Left ventricle myocardium superior (tissue), 1 donor: ENCODE measurements at regions not wholly inside any gene's neighbourhood (a gene's known extent, or its start where the extent isn't known, plus 50 kb on each side); places are given as distances from the start of the nearest gene placed in this dataset.
"Not testable (repeated sequence)": the region's sequence is repeated elsewhere in the genome, so short reads cannot be mapped to it uniquely, and the experiment has no call there.

Experiments
- ATAC-seq: fragments of 200-7000 bp; cut with Tn5 transposase; one replicate; pipeline ENCODE4 v1.9.1; 2020; ENCODE audit warnings: mild to moderate bottlenecking, moderate library complexity
- DNase-seq: peaks from one replicate; pipeline ENCODE4 v3.0.0-alpha.2; 2020
- intact Hi-C: fragments of 100-400 bp; cut with micrococcal nuclease; formaldehyde crosslinking; loops from one replicate; pipeline ENCODE4 v1.11.0; 2022
- donor health status: DM: no; HTN: yes; CAD: no; lungs with severe emphysema.

DNA sequence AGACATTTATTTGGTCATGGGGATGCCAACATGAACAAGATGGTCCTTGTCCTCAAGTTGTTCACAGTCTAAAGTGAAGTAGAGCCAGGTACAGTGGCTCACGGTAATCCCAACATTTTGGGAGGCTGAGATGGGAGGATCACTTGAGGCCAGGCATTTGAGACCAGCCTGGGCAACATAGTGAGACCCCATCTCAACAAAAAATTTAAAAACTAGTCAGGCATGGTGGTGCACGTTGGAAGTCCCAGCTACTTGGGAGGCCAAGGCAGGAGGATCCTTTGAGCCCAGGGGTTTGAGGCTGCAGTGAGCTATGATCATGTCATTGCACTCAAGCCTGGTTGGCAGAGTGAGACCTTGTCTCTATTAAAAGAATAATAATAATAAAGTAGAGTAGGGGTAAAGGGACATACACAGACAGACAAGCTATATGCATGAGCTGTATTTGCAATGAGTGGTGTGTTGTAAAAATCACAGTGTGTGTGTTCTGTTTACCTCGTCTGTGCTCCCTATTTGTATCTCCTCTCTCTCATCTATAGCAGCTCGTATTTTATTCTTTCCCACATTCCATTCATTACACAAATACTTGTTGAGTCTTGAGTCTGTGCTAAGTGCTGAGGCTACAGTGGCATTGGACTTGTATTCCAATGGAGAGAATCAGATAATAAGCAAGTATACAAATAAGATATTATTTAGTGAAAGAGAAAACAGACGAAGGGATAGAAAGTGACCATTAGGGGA is 73.9 kb upstream of the DHX40 start:
- intact Hi-C loops: no loop called here
- DNase-seq (no peak), ATAC-seq (no peak)

DNA sequence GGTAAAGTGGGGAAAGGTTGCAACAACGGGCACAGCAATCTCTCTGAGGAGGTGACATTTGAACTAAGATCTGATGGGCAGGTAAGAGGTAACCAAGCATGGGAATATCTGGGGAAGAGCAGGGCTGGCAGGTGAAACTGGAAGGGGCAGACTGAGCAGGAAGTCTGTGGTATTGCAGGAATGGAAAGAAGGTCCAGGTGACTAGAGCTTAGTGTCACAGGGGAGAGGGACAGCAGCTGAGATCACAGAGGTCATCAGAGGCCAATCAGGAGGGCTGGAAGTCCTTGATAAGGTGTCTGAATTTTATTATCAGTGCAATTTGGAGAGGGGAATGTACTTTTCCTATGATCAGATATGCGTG is 73.3 kb upstream of the DHX40 start:
- ATAC-seq (no peak), DNase-seq (no peak)
- intact Hi-C loops: no loop called here

DNA sequence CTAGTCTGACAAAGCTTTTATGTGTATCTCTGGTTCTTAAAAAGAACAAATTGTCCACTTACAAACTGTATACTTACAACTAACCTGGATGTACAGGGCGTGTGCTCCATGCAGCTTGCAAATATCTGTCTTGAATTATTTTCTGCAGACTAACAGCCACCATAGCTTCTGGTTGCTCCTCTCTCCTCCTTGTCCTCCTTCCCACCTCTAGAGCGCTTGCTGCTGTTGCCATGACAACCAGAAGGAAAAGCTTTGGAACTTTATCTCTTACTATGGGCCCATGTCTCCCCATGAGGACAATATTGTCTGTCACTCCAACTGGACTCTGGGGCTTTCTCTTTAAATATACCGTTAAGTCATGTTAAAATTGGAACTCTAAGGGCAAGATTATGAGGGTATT is 71.5 kb upstream of the DHX40 start:
- no peak for ATAC-seq
- DNase-seq: no peak
- intact Hi-C loops: no loop called here

DNA sequence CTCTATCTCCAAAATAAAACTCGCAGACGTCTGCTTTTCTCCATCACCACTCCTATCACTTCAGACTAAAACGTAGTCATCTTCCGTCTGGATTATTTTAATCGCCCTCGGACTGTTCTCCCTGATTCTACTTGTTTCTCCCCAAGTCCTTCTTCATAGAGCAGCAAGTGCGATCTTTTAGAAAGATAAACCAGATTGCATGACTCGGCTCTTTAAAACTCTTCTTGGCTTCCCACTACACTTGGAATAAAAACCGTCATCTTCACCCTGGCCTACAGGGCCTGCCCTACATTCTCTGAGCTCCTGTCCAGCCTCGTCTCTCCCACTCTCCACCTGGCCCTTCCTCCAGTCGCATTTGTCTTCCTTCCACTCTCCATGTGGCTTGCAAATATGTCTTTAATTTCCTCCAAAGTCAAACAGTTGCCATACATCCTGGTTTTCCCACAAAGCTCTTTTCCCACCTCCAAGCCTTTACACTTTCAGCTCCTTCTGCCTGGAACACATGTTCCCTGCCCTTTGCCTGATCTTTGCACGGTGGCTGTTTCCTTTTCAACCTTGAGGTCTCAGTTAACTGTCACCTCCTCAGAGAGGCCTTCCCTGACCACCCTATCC is 70.5 kb upstream of the DHX40 start:
- DNase-seq: no peak
- intact Hi-C loops: no loop called here
- ATAC-seq: no peak

DNA sequence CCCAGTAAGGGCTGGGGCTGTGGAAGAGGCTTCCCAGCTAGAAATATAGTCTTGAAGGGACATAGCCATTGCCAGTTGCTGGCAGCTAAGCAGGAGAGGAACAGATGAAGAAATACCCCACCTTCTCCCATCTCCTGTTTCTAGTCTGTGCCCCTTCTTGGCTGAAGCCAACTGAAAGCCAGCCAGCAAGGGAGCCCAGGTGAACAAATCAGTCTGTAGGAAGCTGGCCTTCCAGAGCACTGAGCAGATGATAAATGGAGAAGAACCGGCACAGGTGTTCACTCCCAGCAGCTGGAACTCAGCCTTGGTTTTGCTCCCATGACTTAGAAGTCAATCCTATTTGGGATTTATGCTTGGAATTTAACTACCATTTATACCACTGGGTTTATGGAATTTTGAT is 69.2 kb upstream of the DHX40 start:
- DNase-seq (no peak), ATAC-seq (no peak)
- intact Hi-C loops: no loop called here

DNA sequence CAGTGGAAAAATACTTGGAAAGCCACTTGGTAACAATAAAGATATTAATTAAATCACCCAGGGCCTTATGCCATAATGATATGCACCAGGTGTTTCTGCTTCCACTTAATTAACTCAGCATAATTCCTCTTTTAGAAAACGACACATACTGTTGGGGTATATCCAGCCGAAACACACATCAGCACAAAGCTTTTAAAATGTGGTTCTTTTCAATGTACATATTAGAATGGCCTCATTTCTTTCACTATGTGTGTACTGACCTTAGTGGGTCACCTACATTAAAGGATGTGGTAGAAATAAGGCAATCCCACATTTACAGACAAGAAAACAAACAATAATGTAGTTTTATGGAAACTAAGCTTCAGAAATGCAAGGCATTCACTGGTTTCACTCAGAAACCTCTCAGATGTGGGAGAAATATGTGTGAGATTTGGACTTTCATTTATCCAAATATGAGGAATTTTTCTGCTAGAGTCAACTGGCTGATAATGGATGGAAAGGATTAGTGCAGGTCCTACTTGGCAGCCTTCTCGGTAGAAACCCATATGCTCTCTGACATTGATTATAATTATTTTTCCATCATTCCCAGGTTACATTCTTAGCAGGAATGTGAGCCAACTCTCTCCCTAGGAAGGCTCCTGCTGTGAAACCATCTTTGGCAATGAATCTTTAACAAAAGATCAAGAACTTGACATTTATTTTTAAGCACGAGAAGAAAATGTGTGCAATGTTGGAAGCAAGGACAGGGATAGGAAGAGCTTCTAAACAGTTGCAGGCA is 66.7 kb upstream of the DHX40 start:
- no peak for DNase-seq
- ATAC-seq: no peak
- intact Hi-C loops: no loop called here

DNA sequence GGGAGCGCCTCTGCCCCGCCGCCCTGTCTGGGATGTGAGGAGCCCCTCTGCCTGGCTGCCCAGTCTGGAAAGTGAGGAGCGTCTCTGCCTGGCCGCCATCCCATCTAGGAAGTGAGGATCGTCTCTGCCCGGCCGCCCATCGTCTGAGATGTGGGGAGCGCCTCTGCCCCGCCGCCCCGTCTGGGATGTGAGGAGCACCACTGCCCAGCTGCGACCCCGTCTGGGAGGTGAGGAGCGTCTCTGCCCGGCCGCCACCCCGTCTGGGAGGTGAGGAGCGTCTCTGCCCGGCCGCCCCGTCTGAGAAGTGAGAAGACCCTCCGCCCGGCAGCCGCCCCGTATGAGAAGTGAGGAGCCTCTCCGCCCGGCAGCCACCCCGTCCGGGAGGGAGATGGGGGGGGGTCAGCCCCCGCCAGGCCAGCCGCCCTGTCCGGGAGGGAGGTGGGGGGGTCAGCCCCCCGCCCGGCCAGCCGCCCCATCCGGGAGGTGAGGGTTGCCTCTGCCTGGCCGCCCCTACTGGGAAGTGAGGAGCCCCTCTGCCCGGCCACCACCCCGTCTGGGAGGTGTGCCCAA is 65.2 kb upstream of the DHX40 start:
- DNase-seq, ATAC-seq, intact Hi-C loops: not testable (repeated sequence)

DNA sequence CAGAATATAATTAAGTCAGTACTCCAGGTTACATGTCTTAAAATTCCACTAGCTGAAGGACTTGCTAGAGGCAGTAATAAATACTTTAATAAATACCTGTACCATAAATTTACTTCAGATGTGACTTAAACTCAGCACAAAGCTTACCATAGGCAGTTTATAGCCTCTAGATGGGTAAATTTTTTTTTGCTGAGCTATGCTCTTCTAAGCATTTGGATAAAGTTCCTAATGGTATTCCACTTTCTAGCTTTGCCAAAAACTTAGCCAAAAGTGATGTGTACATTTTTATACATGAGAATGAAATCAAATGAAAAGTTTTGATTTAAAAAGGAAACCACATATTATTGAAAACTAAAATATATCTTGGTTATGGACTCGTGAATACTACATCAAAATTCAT is 63.7 kb upstream of the DHX40 start:
- no peak for DNase-seq
- intact Hi-C loops: no loop called here
- no peak for ATAC-seq

DNA sequence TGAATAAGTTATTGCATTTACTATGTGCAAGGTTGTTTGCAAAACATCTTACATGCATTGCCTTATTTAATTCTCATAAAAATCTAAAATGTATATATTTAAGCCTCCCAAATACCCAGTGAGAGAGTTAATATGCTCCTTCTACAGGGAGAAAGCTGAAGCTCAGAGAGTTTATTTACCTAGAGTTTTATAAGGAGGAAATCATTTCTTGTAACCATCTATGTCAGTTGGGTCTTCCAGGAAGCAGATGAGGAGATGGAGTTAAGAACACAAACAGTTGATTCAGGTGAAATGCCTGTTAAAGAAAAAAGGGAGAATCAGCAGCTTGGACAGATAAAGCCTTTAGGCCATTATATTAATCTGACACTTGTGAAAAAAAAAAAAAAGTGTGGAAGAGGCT is 62.6 kb upstream of the DHX40 start:
- intact Hi-C loops: no loop called here
- DNase-seq (no peak), ATAC-seq (no peak)

DNA sequence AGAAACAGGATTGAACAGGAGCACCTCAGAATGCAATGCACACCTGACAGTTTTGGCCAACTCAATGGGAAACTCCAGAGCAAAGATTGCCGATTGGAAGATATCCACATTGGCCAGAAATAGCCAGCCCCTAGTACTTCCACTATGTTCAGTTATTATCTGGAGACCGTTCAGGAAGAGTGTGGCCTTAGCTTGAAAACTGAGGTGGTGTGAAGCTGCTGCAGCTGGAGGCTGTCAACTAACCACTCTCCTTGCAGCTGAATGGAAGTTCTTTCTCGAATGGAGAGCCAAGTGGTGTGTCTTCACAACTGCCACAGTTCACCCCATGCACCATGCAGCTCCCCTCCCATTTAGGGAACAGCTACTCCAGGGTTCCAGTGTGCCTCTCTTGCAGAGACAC is 61.9 kb upstream of the DHX40 start:
- DNase-seq (no peak), ATAC-seq (peak; percentile 29)
- intact Hi-C loops: no loop called here

DNA sequence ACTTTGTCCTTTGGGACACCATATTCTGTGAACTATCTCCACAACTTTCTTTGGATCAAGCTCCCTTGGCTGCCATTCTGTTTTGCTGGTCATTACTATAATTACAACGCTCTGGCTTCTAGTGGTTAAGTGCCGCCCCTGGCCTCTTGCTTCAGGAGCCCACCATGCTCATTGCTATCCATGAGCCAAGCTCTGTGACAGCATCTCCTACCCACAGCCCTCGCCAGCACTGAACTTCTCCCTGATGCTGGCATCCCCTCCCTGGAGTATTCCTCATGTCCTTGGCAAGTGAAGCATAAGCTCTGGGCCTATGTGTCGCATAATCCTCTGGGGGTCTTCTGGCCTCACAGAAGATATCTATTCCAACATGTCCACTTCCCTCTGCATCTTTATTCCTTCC is 60.6 kb upstream of the DHX40 start:
- ATAC-seq: no peak
- intact Hi-C loops: no loop called here

DNA sequence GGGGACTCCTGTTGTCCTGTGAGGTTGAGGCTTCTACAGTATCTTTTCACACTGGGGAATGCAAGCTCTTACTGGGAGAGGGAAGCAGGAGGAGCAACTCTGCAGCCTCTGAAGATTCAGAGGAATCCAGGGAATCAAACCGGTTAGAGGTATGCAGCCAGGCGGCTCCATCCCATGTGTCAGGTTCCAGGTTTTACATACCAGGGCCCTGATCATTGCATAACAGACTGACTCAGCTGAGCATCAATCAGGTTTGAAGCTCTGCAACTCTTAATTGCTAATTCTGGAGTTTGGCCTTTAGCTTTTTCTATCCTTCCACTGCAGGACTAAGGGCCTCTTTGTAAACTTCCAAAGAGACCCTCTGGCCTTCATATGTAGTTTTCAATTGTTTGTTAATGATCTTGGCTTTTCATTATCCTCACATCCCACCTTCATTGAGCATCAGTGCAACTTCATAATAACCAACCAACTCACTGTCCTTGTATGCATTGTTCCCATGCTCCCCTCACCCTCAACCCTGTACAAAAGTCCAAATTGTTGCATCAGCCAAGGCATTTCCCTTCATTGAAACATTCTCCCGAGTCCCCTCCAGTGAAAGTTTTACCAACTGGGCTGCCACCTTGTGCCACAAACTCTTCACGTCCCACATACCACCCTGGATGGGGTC is 59.7 kb upstream of the DHX40 start:
- DNase-seq (no peak), ATAC-seq (no peak)
- intact Hi-C loops: no loop called here

More for the DNA sequence above, 60.6 kb upstream of the DHX40 start:
- no peak for DNase-seq

DNA sequence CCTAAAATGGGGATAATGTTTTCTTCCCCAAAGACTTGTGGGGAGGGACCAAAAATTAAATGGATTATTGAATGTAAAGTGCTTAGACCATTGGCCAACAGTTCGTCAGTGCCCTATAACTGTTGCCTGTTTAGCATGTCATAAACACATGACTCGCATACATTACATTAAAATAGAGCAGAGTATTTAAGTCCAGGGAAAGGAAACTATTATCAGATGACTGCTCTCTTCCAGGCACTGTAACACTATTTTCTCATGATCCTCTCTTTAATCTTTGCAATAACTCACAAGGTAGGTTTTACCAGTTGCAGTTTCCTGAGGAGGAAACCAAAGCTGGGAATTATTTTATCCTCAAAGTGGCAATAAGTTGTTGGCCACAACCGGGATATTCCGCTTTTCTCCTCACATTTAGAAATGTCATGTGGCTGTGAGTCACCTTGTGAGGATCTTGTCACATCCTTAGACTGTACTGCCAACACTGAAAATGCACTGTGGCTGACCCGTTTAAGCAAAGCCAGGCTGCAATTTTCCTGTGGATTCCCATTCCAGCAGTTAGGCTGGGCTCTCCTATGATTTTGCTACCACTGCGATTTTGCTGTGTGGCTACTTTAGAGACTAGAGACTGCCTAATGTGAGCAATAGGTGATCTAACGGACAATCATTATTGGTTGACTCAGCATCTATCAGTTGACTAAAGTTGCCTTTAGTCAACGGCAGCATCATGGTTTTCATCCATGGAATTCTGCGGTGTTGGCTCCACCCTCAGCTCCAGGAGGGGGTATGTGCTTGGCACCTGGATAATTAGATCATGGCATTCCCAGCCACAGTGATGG is 58.3 kb upstream of the DHX40 start:
- intact Hi-C loops: no loop called here
- no peak for DNase-seq
- no peak for ATAC-seq

DNA sequence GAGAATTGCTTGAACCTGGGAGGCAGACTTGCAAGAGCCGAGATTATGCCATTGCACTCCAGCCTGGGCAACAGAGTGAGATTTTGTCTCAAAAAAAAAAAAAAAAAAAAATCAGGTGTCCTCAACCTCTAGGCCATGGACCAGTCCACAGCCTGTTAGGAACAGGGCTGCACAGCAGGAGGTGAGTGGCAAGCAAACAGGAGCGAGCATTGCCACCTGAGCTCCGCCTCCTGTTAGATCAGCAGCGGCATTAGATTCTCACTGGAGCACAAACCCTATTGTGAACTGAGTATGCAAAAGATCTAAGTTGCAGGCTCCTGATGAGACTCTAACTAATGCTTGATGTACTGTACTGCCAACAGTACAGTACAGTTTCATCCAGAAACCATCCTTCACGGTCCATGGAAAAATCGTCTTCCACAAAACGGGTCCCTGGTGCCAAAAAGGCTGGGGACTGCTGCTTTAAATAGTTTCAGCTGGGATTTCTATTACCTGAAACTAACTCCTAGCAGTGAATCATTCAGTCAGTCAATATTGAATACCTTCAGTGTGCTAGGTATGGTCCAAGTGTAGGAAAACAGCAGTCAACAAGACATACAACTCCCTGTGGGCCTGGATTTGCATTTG is 56.3 kb upstream of the DHX40 start:
- DNase-seq (no peak), ATAC-seq (no peak)
- intact Hi-C loops: no loop called here

DNA sequence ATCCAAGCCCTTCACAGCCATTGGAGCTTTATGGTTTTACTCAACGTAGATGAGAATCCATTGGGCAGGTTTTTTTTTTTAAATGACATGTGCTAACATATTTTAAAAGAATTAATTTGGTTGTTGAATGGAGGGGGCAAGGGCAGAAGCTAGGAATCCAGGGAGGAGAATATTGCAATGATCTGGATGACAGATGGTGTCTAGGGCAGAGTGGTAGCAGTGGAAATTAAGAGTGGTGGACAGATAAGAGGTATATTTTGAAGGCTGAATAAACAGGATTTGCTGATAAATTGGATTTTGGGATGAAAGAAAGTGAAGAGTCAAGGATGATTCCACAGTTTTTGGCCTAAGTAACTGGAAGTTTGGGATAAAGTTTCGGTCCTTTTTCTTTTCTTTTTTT is 54.8 kb upstream of the DHX40 start:
- no peak for ATAC-seq
- no peak for DNase-seq
- intact Hi-C loops: no loop called here

DNA sequence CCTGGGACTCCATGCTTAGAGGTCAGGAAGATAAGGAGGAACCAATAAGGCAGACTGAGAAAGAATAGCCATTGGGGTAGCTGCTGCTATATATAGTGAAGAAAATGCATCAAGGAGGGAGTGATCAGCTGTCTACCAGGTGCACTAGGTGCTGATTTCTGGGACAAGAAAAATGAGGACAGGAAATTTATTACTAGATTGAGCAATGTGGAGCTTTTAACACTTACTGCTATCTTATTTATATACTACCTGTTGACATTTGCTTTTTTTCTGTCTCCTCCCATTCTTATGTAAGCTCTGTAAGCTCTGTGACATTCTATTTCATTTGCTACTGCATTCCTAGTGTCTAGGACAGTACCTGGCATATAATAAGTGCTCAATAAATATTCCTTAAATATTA is 53.7 kb upstream of the DHX40 start:
- DNase-seq: no peak
- intact Hi-C loops: no loop called here
- ATAC-seq: no peak

DNA sequence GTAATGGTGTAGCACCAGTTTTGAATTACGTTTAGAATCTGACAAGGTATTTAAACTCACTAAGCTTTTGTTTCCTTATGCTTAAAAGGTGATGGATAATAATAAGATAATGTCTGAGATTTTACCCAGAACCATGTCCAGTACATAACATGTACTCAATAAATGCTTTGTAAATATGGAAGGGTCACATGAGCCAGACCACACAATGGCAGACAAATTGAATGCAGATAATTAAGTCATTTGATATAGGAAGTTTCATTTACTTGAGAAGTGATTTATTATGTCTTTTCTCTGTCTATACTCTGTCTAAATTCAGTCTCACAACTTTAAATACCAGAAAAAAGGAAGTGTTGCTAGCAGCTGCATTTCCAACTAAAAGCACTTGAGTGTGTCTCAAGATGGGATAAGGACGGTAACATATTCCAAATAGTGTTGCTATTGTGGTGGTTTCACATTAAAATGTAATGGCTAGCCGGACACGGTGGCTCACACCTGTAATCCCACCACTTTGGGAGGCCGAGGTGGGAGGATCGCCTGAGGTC is 52.5 kb upstream of the DHX40 start:
- DNase-seq (no peak), ATAC-seq (no peak)
- intact Hi-C loops: no loop called here
